HCEC 1CT (cell line): ENCODE measurements at regions not wholly inside any gene's neighbourhood (a gene's known extent, or its start where the extent isn't known, plus 50 kb on each side); places are given as distances from the start of the nearest gene placed in this dataset.

Source experiments
- DNase-seq: peaks from one replicate; pipeline ENCODE4 v3.0.0-alpha.2; 2017

GRCh38 chr2:150417278-150417677 is 70.2 kb downstream of the RND3 start:
- DNase-seq: no peak

DNA sequence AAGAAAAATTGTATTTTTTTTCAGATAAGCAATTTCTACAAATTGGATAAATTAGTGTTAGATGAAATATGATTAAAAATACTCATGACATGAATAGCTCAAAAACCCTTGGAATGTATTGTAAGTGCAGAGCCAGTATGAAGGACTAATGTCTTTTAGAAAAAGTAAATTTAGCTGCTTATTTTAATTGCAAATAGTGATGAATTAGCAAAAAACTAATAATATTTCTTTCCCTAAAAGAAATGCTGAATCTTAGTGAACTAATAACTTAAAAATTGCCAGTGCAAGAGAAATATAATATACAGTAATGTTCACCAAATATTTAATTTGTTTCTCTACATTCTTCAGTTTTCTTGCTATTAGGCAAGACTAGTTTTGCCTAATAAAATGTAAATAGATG is 72.4 kb downstream of the RND3 start:
- no peak for DNase-seq

DNA sequence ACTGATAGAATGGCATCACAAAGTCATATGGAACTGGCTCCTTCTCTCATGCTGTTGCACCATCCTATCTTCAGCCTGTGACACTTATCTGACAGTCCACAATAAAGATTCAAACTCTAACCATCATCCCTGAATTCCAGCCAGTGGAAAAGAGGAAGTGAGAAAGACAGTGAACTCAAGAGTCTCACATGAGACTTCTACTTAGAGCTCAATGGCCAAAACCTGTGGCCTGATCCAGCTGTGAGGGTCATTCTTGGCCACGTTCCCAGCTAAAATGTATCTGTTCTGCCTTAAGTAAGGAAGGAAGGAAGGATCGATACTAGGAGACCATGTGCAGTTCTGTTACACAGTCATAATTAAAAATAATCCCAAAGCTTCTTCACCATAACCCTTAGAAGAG is 73.6 kb downstream of the RND3 start:
- no peak for DNase-seq

- DNase-seq: no peak
Observed at GRCh38 chr2:150413366-150413765, 74.1 kb downstream of the RND3 start.

GRCh38 chr2:150410809-150411208 is 76.7 kb downstream of the RND3 start:
- DNase-seq: peak; percentile 45

DNA sequence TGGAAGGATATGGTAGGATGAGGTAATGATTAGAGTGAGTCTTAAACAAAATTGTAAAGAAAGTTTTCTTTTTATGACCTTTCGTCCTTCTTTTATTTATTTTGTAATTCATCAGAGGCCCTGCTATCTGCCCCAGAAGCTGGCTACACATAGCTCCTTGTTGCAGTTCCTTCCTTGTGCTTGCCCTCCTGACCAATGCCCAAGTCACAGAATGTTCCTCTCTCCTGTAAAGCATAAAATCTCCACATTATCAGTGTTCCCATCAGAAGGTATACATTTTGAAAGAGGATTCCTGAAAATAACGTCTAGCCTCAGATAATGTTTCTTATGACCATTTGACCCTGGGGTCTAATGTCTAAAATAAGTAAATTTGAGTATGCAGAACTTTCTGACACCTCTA is 78.3 kb downstream of the RND3 start:
- DNase-seq: no peak

GRCh38 chr2:150404147-150404546 is 83.3 kb downstream of the RND3 start:
- no peak for DNase-seq

- DNase-seq: peak; percentile 22
Observed at GRCh38 chr2:150403457-150403856, 84.0 kb downstream of the RND3 start.

- DNase-seq: no peak
Observed at GRCh38 chr2:150402953-150403352, 84.5 kb downstream of the RND3 start.

DNA sequence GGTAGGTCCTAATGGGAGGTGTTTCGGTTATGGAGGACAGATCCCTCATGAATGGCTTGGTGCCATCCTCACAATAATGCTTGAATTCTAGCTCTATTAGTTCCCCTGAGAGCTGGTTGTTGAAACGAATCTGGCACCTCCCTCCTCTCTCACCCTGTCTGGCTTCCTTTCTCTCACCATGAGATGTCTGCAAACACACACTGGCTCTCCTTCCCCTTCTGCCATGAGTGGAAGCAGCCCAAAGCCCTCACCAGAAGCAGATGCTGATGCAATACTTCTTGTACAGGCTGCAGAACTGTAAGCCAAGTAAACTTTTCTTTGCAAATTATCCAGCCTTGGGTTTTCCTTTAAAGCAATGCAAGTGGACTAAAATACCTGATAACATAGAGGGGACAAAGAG is 86.6 kb downstream of the RND3 start:
- DNase-seq: no peak

DNA sequence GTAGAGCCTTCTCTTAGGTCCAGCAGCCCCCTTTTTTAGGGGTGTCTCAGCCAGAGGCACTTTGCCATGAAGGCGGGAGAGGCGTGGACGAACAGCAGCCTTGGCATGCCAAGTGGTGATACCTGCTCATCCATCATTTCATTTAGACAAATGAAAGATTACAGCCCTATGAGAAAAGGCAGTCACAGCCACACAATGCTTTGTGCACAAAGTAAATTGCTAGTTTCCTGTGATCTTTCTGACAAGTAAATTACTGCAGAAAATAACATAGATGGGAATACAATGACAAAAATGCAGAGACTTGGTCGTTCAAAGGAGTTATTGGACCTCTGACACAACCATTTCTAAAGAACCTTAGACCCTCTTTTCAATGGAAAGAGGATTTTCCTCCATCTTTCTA is 94.9 kb downstream of the RND3 start:
- DNase-seq: no peak

DNA sequence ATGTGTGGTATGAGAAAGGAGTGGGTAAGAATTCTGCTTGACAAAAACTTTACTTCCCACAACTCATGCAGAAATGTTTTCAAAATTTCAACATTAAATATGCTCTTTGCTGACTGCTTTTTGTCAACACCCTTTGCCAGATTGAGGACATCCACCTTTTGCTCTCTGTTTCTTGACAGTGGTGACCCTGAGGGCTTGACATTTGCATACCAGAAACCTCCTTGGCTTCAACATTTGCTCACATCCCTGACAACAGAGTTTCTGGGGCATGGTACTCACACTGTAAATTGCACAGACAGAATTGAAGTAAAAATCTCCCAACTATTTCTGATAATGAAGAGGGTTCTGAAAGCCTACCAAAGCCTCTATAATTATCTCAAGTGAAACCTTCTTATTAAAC is 95.7 kb downstream of the RND3 start:
- DNase-seq: no peak

- DNase-seq: no peak
Observed at GRCh38 chr2:150389447-150389846, 98.0 kb downstream of the RND3 start.

DNA sequence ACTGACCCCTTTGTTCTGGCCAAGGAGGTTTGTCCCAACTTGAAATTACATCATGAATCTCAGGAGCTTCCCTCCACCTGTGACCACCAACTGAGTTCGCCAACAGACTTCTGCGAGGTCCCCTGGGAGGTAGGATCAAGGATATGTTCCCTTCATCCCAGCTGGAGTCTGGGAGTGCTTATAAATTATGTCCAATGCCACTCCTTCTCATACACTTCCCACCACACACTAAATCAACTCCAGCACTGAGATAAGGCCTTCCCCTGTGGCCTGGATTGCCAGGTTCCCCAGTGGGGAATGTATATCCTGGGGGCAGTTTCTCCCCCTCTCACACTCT is 99.2 kb downstream of the RND3 start:
- DNase-seq: no peak

- DNase-seq: no peak
Observed at GRCh38 chr2:150387586-150388288, 99.7 kb downstream of the RND3 start.

GRCh38 chr2:150385211-150385610 is 102.3 kb downstream of the RND3 start:
- no peak for DNase-seq

GRCh38 chr2:150383587-150383986 is 103.9 kb downstream of the RND3 start:
- no peak for DNase-seq

DNA sequence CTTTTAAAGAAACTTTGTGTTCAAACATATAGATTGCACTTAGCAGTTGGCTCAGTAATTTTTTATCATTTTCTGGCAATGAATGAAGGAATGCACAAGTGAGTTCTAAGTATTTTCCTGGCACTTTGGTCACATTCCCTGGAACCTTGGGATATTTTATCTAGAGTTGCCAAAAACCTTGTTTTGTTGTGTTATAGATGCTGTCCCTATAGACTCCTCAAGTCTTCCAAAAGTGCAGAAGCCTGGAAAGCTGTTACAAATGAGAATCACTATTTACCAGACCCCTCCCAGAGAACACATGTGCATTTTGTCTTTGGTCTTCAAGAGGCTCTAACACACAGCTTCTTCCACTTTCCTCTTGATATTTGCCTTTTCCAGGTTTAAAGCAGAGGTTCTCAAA is 108.3 kb downstream of the RND3 start:
- DNase-seq: no peak

DNA sequence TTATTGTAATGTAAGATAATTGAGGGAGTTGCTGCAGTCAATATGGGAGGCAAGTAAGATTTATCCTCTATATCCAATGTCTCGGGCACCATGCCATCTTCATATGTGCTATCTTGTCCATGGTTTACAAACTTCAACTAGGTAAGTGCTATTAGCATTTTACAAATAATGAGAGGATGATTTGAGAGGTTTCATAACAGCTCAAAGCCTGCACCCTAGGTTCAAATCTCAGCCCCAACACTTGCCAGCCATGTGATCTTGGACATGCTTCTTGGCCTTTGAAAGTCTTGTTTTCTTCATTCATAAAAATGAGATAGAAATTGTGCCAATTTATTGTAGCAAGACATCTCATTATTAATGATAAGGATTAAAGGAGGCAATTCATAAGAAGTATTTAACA is 108.8 kb downstream of the RND3 start:
- DNase-seq: no peak

DNA sequence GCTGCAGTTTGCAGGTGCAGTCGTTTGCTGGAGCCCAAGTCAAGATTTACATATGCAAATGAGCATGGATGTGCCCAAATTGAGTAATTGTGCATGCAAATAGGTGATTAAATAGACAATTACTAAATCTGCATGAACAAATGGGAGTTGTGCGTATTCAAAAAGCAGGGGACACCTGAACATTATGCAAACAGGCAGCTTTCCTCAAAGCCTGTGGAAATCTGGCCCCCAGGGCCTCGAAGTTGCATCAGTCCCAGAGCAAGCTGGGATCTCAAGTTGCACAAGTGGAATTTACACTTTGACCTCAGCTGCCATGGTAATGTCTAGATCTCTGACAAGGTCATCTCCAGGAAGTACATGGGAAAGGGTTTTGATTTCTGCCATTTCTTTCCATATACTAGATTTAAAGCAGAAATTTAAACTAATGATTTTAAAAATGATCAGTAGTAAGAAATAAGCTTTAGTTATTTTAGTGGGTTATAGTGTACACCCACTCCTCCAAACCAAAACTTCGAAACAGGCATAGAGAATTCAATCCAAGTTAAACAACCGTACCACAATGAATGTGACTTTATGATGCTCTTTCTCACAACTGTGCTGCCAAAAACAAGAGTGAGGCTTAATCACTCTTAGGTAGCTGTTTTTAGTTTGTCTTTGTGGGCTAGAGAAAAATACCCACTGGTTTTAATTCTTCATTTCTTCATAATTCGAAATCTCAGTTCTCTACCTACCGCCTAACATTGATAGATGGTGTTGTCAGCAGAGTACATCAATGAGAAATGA is 110.7 kb downstream of the RND3 start:
- DNase-seq: peak; percentile 32

GRCh38 chr2:150375333-150375732 is 112.1 kb downstream of the RND3 start:
- DNase-seq: no peak

GRCh38 chr2:150374492-150374891 is 113.0 kb downstream of the RND3 start:
- no peak for DNase-seq

DNA sequence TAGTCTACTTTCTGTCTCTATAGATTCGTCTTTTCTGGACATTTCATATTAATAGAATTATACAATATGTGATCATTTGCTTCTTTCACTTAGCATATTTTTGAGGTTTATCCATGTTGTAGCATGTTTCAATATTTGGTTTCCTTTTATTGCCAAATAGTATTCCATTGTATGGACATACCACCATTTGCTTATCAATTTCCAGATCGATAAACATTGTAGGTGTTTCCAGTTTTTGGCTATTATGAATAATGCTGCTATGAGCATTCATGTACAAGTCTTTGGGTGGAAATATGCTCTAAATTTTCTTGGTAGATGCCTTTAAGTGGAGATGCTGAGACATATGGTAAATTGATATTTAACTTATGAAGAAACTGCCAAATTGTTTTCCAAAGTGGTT is 114.1 kb downstream of the RND3 start:
- no peak for DNase-seq

DNA sequence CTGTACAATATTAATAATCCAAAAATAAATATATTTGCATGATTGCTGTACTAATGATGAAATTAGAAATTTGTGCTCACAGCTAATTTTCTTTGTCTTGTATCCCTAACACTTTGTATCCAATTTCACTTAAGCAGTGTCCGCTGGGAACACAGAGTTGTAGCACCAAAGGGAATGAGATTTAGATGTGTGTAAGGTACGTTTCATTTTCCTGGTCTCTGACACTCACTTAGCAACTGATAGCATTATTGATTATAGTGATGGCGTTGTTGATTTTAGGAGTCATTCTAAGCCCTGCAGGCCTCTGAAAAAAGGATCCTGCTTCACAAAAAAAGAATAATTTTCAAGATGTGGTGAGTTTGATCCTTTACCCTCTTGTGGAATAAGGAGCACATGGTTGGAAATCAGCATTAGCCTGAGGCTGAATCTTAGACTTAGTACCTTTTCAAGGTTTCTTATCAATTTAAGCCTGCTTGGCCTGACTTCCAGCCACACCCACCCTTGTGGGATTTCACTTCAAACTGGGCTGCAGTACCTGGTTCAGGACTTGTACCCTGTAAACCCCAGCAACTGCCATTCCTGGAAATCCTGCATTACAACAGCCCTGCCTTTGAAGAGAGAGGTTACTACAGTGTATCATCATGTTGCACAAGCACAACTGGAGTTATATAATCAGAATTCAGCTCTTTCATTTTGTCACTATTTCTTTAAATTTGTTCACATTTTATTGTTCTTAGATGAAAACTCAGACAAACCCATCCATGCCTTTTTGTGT is 116.2 kb downstream of the RND3 start:
- DNase-seq: no peak
